Loucy (cell line): ENCODE measurements at regions not wholly inside any gene's neighbourhood (a gene's known extent, or its start where the extent isn't known, plus 50 kb on each side); places are given as distances from the start of the nearest gene placed in this dataset.

Source experiments
- H2AFZ ChIP-seq: fragments of 200-600 bp; sonication (generic); 2 replicates; pipeline ENCODE4 v1.6.0; 2016; ENCODE audit warnings: antibody characterized with exemption, mild to moderate bottlenecking, low read length, moderate library complexity
- H3F3A ChIP-seq: fragments of 200-600 bp; 2 replicates; pipeline ENCODE4 v1.6.0; 2016; ENCODE audit warnings: antibody characterized with exemption, low read depth, mild to moderate bottlenecking
- H3K27me3 ChIP-seq: fragments of 200-600 bp; sonication (generic); 2 replicates; pipeline ENCODE4 v1.6.1; 2014; ENCODE audit warnings: low read length, mild to moderate bottlenecking; ENCODE audit not compliant: insufficient read depth, poor library complexity, severe bottlenecking
- H3K36me3 ChIP-seq: fragments of 200-600 bp; sonication (generic); 2 replicates; pipeline ENCODE4 v1.6.1; 2016; ENCODE audit warnings: low read length; ENCODE audit not compliant: insufficient read depth
- H3K4me1 ChIP-seq: fragments of 200-600 bp; sonication (generic); 2 replicates; pipeline ENCODE4 v1.5.1; 2014; ENCODE audit warnings: low read length, mild to moderate bottlenecking; ENCODE audit not compliant: insufficient read depth, poor library complexity, severe bottlenecking
- H3K4me2 ChIP-seq: fragments of 200-600 bp; sonication (generic); 2 replicates; pipeline ENCODE4 v1.6.0; 2014; ENCODE audit warnings: antibody characterized with exemption, low read length, low read depth, mild to moderate bottlenecking; ENCODE audit not compliant: poor library complexity, severe bottlenecking
- H3K4me3 ChIP-seq: fragments of 200-600 bp; sonication (generic); 2 replicates; pipeline ENCODE4 v1.5.1; 2014; ENCODE audit warnings: low read length, mild to moderate bottlenecking, mixed read lengths; ENCODE audit not compliant: poor library complexity, severe bottlenecking
- H3K79me2 ChIP-seq: fragments of 200-600 bp; sonication (generic); 2 replicates; pipeline ENCODE4 v1.6.1; 2014; ENCODE audit warnings: low read length; ENCODE audit not compliant: insufficient read depth
- H3K9ac ChIP-seq: fragments of 200-600 bp; sonication (generic); 2 replicates; pipeline ENCODE4 v1.6.0; 2014; ENCODE audit warnings: mild to moderate bottlenecking, low read depth, low read length, moderate library complexity; ENCODE audit not compliant: poor library complexity, severe bottlenecking
- H3K9me2 ChIP-seq: fragments of 200-600 bp; sonication (generic); replicated peaks from 2 replicates; pipeline ENCODE4 v1.6.1; 2016; ENCODE audit warnings: low read depth, low read length, mixed read lengths
- H3K9me3 ChIP-seq: fragments of 200-600 bp; sonication (generic); 2 replicates; pipeline ENCODE4 v1.6.1; 2014; ENCODE audit warnings: mild to moderate bottlenecking, antibody characterized with exemption, low read length, low read depth; ENCODE audit not compliant: insufficient read depth
- H4K20me1 ChIP-seq: fragments of 200-600 bp; sonication (generic); 2 replicates; pipeline ENCODE4 v1.6.0; 2014; ENCODE audit warnings: antibody characterized with exemption, low read length, mild to moderate bottlenecking; ENCODE audit not compliant: insufficient read depth, poor library complexity, severe bottlenecking
- EZH2phosphoT487 ChIP-seq: fragments of 200-600 bp; IDR thresholded peaks from 2 replicates; pipeline ENCODE4 v1.6.1; 2018; ENCODE audit warnings: antibody characterized with exemption, mild to moderate bottlenecking, moderate library complexity, borderline replicate concordance
- TF ChIP-seq, protein P1 (sequence below): fragments of 200-600 bp; sonication (generic); conservative IDR thresholded peaks from 2 replicates; pipeline ENCODE4 v1.5.1; 2014; ENCODE audit warnings: mild to moderate bottlenecking, antibody characterized with exemption, low read length

DNA sequence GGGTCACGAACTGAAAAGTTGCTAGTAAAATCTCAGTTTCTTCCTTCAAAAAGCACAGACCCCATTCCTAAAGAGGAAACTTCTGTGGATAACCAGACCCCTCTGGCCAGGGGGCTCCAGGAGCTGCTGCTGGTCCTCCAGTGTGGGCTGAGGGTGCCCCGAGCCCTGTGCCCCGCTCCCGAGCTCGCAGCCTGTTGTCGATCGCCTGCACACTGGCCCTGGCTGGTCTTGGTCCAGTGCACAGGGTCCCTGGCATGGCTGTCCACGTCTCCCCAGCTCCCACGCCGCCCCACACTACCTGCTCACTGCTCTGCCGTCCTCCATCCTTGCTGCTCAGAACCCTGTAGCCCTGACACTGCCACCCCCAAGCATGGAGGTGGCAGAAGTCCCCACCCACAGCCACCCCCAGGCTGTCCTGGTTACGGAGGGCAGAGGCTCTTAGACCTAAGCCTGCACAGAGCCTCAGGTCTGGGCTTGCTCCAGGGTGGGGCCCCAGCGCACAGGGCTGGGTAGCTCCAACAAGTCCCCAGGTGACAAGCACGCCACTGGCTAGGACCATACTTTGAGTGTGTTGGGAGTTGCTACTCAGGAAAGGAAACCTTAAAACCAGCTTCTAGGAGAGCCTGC is 87.0 kb downstream of the PLXNA1 start:
- H4K20me1 ChIP-seq, result no peaks in the 10 kb centered on the region
- no peak overlapping the region for H3K9ac ChIP-seq
- no peak overlapping the region for H3K4me2 ChIP-seq
- TF ChIP-seq, protein P1, sequence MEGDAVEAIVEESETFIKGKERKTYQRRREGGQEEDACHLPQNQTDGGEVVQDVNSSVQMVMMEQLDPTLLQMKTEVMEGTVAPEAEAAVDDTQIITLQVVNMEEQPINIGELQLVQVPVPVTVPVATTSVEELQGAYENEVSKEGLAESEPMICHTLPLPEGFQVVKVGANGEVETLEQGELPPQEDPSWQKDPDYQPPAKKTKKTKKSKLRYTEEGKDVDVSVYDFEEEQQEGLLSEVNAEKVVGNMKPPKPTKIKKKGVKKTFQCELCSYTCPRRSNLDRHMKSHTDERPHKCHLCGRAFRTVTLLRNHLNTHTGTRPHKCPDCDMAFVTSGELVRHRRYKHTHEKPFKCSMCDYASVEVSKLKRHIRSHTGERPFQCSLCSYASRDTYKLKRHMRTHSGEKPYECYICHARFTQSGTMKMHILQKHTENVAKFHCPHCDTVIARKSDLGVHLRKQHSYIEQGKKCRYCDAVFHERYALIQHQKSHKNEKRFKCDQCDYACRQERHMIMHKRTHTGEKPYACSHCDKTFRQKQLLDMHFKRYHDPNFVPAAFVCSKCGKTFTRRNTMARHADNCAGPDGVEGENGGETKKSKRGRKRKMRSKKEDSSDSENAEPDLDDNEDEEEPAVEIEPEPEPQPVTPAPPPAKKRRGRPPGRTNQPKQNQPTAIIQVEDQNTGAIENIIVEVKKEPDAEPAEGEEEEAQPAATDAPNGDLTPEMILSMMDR, result no peak
- TF ChIP-seq EZH2phosphoT487, result no peak
- no peaks in the 10 kb centered on the region for H3K36me3 ChIP-seq
- H3K4me3 ChIP-seq, result no peak overlapping the region
- H3F3A ChIP-seq, result no peaks in the 10 kb centered on the region
- H2AFZ ChIP-seq, result no peak overlapping the region
- H3K9me3 ChIP-seq, result no peaks in the 10 kb centered on the region
- no peaks in the 10 kb centered on the region for H3K79me2 ChIP-seq
- H3K4me1 ChIP-seq, result peaks cover 8% of the 10 kb centered on the region
- H3K27me3 ChIP-seq, result no peaks in the 10 kb centered on the region
- no peaks in the 10 kb centered on the region for H3K9me2 ChIP-seq

DNA sequence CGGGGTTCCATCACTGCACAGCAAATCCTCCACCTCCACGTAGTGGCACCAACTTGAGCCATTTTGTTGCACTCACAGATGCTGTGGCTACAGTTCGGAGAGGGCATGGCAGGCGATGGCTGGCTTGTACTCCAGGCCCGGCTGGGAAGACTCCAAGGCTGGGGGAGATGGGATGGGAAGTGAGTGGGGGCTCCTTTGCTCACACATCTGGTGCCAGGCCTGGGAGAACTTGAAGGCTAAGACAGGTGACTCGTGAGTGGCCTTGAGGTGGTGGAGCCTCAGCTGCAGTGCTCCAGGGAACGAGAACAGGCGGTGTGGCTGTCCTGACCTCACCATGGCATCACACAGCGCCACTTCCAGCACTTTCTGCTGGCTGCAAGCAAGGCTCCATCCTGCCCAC is 87.9 kb downstream of the PLXNA1 start:
- Histone ChIP-seq H3K4me3 (no peak overlapping the region), H3K9ac (no peak overlapping the region), H3K4me2 (no peak overlapping the region), H3K27me3 (no peaks in the 10 kb centered on the region), H3K9me3 (no peaks in the 10 kb centered on the region), H3K4me1 (peaks cover 15% of the 10 kb centered on the region), H4K20me1 (no peaks in the 10 kb centered on the region), H3K79me2 (no peaks in the 10 kb centered on the region), H3F3A (no peaks in the 10 kb centered on the region), H3K36me3 (no peaks in the 10 kb centered on the region), H2AFZ (no peak overlapping the region), H3K9me2 (no peaks in the 10 kb centered on the region)
- no peak for TF ChIP-seq EZH2phosphoT487
- TF ChIP-seq, protein P1, result no peak

DNA sequence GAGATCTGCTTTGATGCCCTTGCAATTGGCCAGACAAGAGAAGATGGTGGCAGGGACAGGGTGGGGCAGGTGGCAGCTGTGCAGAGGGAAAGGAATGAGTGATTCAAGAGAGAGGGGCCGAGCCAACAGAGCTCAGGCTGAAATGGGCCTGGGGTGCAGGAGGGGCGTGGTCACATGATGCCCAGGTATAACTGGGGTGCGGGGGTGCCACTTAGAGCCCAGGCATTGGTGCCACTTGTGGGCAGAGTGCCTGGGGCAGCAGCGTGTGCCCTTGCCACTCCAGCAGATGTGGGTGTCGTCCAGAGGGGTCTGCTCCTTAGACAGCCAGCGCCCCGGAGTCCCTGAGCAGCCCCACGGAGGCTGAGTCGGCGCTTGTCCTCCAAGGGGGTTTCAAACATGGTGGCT is 88.7 kb downstream of the PLXNA1 start:
- Histone ChIP-seq H3K9me2 (no peaks in the 10 kb centered on the region), H3K9ac (no peak overlapping the region), H3K4me2 (no peak overlapping the region), H3K79me2 (no peaks in the 10 kb centered on the region), H3K4me3 (no peak overlapping the region), H3F3A (no peaks in the 10 kb centered on the region), H4K20me1 (no peaks in the 10 kb centered on the region), H3K36me3 (no peaks in the 10 kb centered on the region), H2AFZ (no peak overlapping the region), H3K4me1 (peaks cover 15% of the 10 kb centered on the region), H3K27me3 (no peaks in the 10 kb centered on the region), H3K9me3 (no peaks in the 10 kb centered on the region)
- TF ChIP-seq EZH2phosphoT487, result no peak
- TF ChIP-seq, protein P1, result no peak
